Hepatocyte (in vitro differentiated cells): ENCODE measurements at regions not wholly inside any gene's neighbourhood (a gene's known extent, or its start where the extent isn't known, plus 50 kb on each side); places are given as distances from the start of the nearest gene placed in this dataset.

ENCODE experiments used
- CTCF ChIP-seq: fragments of 200-600 bp; sonication (generic); IDR thresholded peaks from 2 replicates; pipeline ENCODE4 v1.5.1; 2016; ENCODE audit warnings: antibody characterized with exemption, mild to moderate bottlenecking; ENCODE audit not compliant: poor library complexity
- EZH2 ChIP-seq: fragments of 200-600 bp; sonication (generic); IDR thresholded peaks from 2 replicates; pipeline ENCODE4 v1.6.1; 2016; ENCODE audit warnings: antibody characterized with exemption, mild to moderate bottlenecking, borderline replicate concordance
- EZH2phosphoT487 ChIP-seq: fragments of 200-600 bp; sonication (generic); IDR thresholded peaks from one replicate; pipeline ENCODE4 v1.6.1; 2018; ENCODE audit warnings: antibody characterized with exemption, mild to moderate bottlenecking, low read depth, moderate library complexity; ENCODE audit not compliant: unreplicated experiment, severe bottlenecking

- TF ChIP-seq CTCF: no peak
- no peak for TF ChIP-seq EZH2phosphoT487
- TF ChIP-seq EZH2: no peak
Observed at GRCh38 chrX:57985951-57986350, 75.7 kb upstream of the ZXDA start.
